GM21786 (cell line): ENCODE measurements at regions not wholly inside any gene's neighbourhood (a gene's known extent, or its start where the extent isn't known, plus 50 kb on each side); places are given as distances from the start of the nearest gene placed in this dataset.
"Not testable (repeated sequence)": the region's sequence is repeated elsewhere in the genome, so short reads cannot be mapped to it uniquely, and the experiment has no call there.

Experiments
- ATAC-seq: cut with Tn5 transposase; IDR thresholded peaks from one replicate; pipeline ENCODE4 v1.9.1; 2021; ENCODE audit not compliant: unreplicated experiment

GRCh38 chr2:8121022-8121825 lies 560.6 kb upstream of the ID2 start:
- no peak for ATAC-seq

- ATAC-seq: no peak
Measured at GRCh38 chr2:8121826-8122513, 559.9 kb upstream of the ID2 start.

- ATAC-seq: no peak
Measured at GRCh38 chr2:8122520-8122919, 559.3 kb upstream of the ID2 start.

GRCh38 chr2:8123464-8123863 lies 558.4 kb upstream of the ID2 start:
- no peak for ATAC-seq

- ATAC-seq: no peak
Measured at GRCh38 chr2:8125741-8126711, 555.8 kb upstream of the ID2 start.

GRCh38 chr2:8126783-8127182 lies 555.1 kb upstream of the ID2 start:
- ATAC-seq: no peak

- not testable (repeated sequence) for ATAC-seq
Measured at GRCh38 chr2:8131423-8131822, 550.4 kb upstream of the ID2 start.

GRCh38 chr2:8132351-8132831 lies 549.5 kb upstream of the ID2 start:
- no peak for ATAC-seq

GRCh38 chr2:8132879-8133278 lies 549.0 kb upstream of the ID2 start:
- ATAC-seq: no peak

GRCh38 chr2:8133363-8133762 lies 548.5 kb upstream of the ID2 start:
- no peak for ATAC-seq

GRCh38 chr2:8133913-8134472 lies 547.9 kb upstream of the ID2 start:
- ATAC-seq: no peak

GRCh38 chr2:8134473-8134932 lies 547.4 kb upstream of the ID2 start:
- ATAC-seq: no peak

GRCh38 chr2:8134985-8135682 lies 546.7 kb upstream of the ID2 start:
- ATAC-seq: no peak

GRCh38 chr2:8137801-8138200 lies 544.1 kb upstream of the ID2 start:
- ATAC-seq: no peak

GRCh38 chr2:8138525-8138922 lies 543.3 kb upstream of the ID2 start:
- ATAC-seq: no peak

GRCh38 chr2:8138923-8139667 lies 542.8 kb upstream of the ID2 start:
- no peak for ATAC-seq

GRCh38 chr2:8139668-8140200 lies 542.1 kb upstream of the ID2 start:
- ATAC-seq: no peak

- ATAC-seq: no peak
Measured at GRCh38 chr2:8141079-8141707, 540.7 kb upstream of the ID2 start.

GRCh38 chr2:8141780-8142179 lies 540.1 kb upstream of the ID2 start:
- no peak for ATAC-seq
